Ovary (tissue), 3 donors: ENCODE measurements at regions not wholly inside any gene's neighbourhood (a gene's known extent, or its start where the extent isn't known, plus 50 kb on each side); places are given as distances from the start of the nearest gene placed in this dataset.

Source experiments
- POLR2A ChIP-seq: fragments of 450-650 bp; IDR thresholded peaks from one replicate; pipeline ENCODE4 v1.6.1; 2017; ENCODE audit warnings: antibody characterized with exemption, mild to moderate bottlenecking, moderate library complexity
- TF ChIP-seq, protein P1 (sequence below), 3 donors: fragments of 450-650 bp in 2 of 3; fragments of 200-600 bp in 1 of 3; IDR thresholded peaks; one replicate each; pipeline versions ENCODE4 v1.5.1 to v1.8.0; 2016 to 2022; ENCODE audit warnings: antibody characterized with exemption in 3 of 3, mild to moderate bottlenecking in 1 of 3
- donor health status: DM: no; HTN: no; CAD: no.

DNA sequence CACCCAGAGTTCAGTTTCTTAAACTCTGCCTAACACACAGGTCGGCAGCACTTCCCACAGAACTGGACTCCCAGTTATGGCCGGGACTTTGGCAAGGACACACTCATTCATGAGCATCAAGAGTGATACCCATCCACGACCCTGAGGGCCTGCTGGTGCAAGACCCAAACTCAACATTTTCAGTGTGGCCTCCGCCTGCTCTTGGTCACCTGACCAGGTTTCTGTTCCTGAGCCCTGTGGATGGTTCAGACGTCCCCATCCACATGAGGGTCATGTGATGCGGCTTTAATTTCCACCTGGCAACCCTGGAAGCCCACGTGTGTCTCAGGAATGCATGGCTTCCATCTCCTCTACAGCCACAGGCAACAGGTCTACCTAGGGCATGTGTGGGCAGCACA, 245.3 kb downstream of the DLL1 start:
- TF ChIP-seq, protein P1, sequence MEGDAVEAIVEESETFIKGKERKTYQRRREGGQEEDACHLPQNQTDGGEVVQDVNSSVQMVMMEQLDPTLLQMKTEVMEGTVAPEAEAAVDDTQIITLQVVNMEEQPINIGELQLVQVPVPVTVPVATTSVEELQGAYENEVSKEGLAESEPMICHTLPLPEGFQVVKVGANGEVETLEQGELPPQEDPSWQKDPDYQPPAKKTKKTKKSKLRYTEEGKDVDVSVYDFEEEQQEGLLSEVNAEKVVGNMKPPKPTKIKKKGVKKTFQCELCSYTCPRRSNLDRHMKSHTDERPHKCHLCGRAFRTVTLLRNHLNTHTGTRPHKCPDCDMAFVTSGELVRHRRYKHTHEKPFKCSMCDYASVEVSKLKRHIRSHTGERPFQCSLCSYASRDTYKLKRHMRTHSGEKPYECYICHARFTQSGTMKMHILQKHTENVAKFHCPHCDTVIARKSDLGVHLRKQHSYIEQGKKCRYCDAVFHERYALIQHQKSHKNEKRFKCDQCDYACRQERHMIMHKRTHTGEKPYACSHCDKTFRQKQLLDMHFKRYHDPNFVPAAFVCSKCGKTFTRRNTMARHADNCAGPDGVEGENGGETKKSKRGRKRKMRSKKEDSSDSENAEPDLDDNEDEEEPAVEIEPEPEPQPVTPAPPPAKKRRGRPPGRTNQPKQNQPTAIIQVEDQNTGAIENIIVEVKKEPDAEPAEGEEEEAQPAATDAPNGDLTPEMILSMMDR (IDR thresholded peaks at IDR 0.05) = no peak
- TF ChIP-seq POLR2A = no peak
